ENCODE measurements at regions not wholly inside any gene's neighbourhood (a gene's known extent, or its start where the extent isn't known, plus 50 kb on each side); places are given as distances from the start of the nearest gene placed in this dataset.
"Not testable (repeated sequence)": the region's sequence is repeated elsewhere in the genome, so short reads cannot be mapped to it uniquely, and the experiment has no call there.

GRCh38 chr11:44482338-44482737, 83.1 kb upstream of the CD82 start:
- TF ChIP-seq, protein P1, sequence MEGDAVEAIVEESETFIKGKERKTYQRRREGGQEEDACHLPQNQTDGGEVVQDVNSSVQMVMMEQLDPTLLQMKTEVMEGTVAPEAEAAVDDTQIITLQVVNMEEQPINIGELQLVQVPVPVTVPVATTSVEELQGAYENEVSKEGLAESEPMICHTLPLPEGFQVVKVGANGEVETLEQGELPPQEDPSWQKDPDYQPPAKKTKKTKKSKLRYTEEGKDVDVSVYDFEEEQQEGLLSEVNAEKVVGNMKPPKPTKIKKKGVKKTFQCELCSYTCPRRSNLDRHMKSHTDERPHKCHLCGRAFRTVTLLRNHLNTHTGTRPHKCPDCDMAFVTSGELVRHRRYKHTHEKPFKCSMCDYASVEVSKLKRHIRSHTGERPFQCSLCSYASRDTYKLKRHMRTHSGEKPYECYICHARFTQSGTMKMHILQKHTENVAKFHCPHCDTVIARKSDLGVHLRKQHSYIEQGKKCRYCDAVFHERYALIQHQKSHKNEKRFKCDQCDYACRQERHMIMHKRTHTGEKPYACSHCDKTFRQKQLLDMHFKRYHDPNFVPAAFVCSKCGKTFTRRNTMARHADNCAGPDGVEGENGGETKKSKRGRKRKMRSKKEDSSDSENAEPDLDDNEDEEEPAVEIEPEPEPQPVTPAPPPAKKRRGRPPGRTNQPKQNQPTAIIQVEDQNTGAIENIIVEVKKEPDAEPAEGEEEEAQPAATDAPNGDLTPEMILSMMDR (IDR thresholded peaks at IDR 0.05; ENCODE audit: low read depth, low read length), result not testable (repeated sequence)
- not testable (repeated sequence) for TF ChIP-seq EZH2phosphoT487 (IDR thresholded peaks at IDR 0.05; ENCODE audit: low read depth)

Measured in OCI-LY3 (cell line).